CD4-positive, alpha-beta T cell treated with Interleukin-6 for 4 hours (primary cell): ENCODE measurements at regions not wholly inside any gene's neighbourhood (a gene's known extent, or its start where the extent isn't known, plus 50 kb on each side); places are given as distances from the start of the nearest gene placed in this dataset.
"Not testable (repeated sequence)": the region's sequence is repeated elsewhere in the genome, so short reads cannot be mapped to it uniquely, and the experiment has no call there.

Experiments
- DNase-seq: peaks from one replicate; pipeline ENCODE4 v3.0.0-alpha.2; 2020; ENCODE audit warnings: mixed read lengths

DNA sequence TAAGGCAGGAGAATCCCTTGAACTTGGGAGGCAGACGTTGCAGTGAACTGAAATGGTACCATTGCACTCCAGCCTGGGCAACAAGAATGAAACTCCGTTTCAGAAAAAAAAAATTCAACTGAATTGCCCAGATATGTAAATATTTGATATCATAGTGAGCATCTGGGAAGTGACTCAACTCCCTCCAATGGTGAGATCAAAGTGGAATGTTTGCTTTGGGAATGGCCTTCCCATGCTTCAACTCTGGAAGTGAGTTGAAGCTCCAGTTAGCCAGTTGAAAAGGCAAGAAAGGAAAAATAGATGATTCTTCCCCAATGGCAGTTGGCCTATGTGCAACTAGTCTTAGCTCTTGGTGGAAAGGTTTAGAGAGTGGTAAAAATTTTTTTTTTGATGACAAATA is 131.6 kb upstream of the CMC1 start:
- no peak for DNase-seq

DNA sequence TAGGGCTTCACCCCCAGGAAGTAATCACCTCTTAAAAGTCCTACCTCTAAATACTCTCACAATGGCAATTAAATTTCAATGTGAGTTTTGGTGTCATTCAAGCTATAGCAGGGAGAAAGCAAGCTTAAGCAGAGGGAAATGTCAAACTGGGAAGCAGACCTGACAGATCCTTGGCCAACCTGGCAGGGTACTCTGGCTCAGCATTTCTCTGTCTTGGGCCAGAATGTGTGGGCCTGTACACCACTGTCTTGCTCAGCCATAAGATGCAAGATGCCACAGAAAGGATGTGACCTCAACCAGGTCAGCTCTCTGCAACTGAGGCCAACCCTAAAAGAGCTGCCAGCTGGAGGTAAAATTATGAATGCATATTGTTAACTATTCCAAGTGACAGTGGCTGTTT is 130.6 kb upstream of the CMC1 start:
- DNase-seq, result no peak

DNA sequence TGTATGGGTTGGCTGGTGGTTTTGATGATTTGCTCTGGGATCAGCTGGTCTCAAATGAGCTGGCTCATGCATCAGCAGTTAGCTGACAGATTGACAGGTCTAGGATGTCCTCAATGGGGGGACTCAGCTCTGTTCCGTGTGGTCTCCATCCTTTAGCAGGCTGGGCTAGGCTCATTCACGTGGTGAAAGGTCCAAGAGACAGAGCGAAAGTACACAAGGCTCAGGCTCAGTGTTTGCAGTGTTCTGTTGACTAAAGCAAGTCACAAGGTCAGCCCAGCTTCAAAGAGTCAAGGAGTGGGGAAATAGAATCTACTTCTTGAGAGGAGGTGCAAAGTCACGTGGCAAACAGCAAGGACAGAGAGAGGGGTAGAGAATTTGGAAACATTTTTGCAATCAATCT is 126.5 kb upstream of the CMC1 start:
- DNase-seq, result no peak

DNA sequence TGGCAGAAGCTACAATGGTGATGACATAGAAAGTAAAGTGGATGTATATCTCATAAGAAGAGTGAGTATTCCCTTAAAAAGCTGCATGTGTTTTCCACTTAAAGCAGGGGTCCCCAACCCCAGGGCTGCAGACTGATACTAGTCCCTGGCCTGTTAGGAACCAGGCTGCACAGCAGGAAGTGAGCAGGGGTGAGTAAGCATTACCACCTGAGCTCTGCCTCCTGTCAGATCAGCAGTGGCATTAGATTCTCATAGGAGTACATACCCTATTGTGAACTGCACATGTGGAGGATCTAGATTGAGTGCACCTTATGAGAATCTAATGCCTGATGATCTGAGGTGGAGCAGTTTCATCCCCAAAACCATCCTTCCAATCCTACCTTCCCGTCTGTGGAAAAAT is 126.1 kb upstream of the CMC1 start:
- no peak for DNase-seq

DNA sequence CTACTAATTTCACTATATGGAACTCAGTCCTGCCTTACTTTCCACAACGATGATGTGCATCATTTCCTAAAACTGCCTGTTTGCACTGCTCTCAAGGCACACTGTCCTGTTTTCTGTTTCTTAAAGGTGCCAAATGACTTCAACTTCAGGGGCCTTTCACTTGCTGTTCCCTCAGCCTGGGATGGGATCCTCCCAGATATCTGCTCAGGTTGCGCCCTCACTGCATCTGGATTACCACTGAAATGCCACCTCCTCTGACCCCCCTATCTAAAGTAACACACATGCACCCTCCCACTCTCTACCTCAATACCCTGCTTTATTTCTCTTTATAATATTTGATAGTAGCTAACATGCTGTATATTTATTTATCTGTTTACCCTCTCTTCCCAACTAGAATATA is 123.8 kb upstream of the CMC1 start:
- no peak for DNase-seq

DNA sequence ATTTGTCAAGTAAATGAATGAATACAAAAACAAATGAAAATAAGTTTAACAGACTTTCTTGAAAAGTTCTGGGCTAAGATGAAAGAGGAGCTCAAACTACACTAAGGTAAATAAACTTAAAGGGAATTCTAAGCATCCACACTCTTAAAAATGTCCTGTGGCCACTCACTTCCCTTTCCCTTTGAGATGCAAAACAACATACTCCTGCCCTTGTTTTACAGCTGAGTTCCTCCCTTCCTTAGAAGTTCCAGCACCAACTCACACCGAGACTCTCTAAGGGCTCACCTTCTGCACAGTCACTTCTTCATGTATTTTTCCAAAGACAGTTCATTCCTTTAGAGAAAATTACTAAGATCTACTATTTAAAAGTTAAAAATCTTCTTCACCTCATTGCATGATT is 123.3 kb upstream of the CMC1 start:
- DNase-seq, result no peak

DNA sequence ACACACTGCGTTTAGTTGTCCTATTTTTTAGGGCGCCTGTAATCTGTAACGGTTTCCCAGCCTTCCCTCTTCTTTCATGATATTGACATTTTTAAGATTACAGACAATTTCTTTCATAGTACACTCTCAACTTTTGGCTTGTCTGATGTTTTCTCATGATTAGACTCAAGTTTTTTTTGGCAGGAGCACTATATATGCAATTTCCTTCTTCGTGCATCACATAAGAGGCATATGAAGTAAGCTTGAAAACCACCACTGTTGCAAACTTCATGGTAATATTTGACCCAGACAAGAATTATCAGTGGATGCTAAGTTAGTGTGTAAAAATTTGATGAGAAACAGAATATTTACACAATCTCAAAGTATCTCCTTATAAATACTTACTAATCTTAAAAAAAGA is 119.2 kb upstream of the CMC1 start:
- DNase-seq, result no peak

DNA sequence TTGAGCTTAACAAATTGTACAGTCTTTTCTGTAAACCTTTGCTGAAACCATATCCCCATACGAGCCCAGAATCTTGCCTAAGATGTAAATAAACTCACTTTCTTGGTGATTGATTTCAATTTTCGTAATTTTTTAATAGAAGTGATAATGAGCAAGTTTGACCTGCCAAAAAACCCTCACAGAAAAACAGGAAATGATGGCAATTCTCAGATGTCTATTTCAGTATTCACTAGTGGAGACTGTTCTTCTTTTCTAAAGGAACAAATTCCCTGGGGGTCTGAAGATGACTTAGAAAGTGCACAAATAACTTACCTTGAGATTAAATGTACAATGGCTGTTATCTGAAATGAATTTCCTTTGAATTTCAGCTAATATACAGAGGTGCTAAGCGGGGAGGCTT is 116.5 kb upstream of the CMC1 start:
- no peak for DNase-seq

DNA sequence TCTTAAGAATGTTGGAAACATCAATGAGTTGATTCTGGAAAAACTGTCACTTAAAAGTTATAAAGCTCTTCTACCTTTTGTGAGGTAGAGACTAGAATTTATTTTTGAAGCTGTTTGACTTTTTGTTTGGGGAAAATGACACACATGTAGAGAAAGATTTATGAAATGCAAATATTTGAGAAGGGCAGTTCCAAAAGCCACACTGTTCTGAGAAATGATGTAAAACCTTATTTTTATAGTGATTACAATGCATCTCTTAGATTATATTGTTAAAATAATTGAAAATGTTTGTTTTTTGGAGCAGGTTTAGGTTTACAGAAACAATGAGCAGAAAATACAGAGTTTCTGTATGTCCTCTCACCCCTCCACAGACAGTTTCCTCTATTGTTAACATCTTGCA is 116.1 kb upstream of the CMC1 start:
- no peak for DNase-seq

DNA sequence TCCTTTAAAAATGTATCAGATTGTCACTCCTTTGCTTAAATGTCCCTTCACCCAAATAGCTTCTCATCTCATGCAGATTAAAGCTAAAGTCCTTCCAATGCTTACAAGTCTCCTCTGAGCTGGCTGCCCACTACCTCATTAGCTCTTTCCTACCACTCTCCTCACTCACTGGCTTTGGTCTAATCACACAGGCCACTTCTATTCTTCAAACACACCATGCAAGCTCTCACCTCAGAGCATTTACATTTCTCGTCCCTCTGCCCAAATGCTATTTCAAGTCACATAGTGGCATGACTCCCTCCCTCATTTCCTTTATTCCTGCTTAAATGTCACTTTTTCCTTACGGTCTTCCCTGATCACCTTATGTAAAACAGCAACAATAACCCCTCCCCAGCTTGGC is 110.6 kb upstream of the CMC1 start:
- DNase-seq, result no peak

DNA sequence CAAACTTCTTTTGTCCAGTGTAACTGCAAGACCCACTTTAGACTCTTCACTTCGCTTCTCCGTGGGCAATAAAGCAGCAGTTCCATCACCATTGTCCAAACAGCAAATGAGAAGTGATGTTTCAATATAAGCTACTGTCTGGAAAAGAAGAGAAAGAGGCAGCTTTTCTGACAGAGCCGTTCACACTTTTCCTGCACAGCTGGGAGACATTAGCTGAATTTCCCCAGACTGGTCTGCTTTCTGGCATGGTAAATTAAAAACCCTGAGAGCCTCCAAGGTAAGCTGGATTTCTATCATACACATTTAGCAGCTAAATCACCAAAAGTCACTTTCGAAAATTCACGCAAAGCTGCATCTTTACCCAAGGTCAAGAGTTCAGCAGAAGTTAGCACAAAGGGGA is 108.5 kb upstream of the CMC1 start:
- no peak for DNase-seq

DNA sequence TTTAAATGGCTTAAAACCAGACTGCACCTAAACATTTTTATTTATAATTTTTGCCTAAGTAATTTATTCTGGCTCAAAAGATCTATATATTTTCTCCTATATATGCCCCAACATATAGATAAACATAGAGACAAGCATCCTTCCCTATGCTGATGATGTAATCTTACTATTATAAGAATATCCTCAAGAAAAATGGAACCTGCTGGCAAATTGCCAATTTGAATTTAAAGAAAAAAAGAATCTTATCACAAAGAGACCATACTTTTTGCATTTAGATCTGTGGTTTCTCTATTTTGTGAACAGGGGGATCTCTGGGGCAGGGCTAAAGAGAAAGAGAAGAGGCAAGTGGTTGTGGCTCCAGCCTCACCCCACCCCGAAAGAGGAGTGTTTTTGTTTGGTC is 107.2 kb upstream of the CMC1 start:
- DNase-seq, result no peak

DNA sequence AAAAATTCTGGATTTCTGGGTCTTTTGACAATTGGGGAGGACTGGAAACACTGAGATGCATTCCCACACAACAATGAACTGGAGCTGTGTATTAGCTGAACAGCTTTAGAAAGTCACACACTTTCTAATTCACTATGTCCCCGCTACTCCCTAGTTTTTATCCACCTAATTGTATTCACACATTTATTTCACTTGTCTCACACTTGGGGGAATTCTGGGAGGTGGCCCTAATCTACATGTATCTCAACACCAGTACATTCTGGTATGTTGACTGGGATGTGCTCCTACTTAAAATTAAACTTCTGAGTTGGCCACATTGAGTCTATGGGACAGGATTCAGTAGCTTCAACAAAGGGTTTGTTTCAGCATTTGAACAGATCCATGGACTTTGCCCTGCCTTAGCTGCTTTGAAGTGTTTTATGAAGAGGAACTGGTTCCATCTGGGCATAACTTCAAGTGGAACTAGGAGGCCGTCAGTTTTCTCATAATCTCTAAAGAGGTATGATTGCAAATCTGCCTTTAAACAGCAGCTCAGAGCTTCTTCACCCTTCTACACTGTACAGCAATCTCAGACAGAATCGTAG is 106.5 kb upstream of the CMC1 start:
- DNase-seq, result no peak

DNA sequence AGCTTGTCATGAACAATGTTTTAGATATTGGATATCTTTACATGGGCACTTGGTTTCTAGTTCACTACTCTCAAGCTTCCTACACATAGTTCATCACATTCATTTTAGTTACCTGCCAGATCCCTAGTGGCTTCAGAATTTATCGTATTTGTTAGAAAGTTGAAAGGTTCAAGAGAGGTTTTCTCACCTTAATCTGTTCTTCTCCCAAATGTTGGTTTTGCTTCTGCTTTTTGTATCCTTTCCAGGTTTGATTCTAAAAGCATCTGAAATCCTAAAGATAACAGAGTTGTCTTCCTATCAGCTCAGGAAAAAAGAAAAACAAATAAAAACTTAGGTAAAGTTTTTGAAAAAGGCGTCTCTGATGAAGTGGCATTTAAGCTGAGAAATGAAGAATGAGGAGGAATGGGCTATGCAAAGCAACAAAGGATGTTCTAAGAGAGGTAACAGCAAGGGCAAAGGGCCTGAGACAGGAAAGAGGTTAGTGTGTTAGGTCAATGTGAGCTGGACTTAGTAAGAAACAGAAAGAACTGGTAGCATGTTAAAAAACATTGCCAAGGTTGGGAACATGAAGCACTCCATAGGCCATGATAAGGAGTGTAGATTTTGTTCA is 104.7 kb upstream of the CMC1 start:
- no peak for DNase-seq

DNA sequence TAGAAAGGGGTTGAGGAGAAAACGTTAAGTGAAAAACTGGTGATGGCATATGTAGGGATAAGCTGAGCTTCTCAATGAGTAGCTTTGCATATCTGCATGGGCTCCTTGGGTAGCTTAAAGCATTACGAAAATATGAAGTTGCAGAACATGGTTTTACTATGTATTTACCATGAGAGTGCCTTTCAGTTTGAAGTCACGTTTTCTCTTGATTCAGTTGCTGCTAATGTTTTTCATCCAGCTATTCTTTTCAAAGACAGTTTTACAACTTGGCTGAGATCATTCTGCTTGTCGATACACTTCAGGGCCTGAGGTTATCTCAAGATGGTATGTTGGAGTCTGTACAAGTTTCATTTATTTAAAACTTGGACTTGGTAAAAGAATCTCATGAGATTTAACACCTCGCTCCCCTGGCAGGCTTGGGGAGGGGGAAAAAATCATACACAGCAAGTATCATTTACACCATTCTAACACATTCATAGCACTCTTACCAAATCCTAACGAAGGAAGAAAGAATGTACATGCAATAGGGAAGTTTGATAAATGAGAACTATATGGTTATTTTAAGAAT is 103.3 kb upstream of the CMC1 start:
- DNase-seq, result no peak

DNA sequence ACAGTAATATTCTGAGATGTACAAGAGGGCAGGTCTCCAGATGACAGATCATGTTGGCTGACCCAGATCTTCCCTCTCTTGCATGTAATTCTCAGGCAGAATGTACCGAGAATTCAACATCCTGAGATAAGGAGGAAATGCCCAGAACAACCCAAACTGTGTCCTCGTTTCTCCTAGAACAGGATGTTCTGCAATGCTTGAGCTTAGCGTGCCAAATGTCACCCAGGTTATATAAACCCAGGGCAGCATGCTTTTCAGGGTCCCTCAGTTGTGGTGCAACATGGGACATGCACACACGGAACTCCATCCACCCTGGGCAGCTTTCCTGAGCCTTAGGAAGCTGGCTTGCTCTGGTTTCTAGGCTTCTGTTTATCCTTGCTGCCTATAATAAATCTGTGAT is 102.1 kb upstream of the CMC1 start:
- DNase-seq, result no peak

DNA sequence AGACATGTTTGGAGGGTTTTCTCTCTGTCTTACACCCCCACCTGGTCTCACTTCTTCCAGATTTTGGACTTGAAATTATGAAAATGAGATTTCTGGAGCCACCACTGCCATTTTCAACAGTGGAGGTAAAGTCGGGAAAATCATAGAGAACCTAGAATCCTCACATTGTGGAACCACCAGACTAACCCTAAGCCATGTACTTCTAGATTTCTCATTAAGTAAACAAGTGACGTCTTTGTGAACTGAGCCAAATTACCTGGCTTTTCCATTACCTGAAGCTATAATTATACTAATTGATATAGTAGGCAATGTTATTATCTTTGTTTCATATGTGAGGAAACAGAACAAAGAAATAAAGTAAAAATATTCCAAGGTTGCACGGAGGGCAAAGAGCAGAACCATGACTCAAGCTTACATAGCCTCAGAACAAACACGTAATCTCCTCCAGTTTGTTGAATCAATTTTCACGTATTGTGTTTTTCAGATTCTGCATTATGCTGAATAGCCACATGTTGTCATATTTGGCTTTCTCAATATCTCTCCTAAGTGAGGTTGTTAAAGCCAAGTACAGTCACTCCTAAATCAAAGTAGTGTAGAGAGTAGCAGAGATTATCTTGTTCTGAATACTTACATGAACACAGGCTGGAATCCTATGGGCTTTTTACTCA is 101.3 kb upstream of the CMC1 start:
- no peak for DNase-seq

DNA sequence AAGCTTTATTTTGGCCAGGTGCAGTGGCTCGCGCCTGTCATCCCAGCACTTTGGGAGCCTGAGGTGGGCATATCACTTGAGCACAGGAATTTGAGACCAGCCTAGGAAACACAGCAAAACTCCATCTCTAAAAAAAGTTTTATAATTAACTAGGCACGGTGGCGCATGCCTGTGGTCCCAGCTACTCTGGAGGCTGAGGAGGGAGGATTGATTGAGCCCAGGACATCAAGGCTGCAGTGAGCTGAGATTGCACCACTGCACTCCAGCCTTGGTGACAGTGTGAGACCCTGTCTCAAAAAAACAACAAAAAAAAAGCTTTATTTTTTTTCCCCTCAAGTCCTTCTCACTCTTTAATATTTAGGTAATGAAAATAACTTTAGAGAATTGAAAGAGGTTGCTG is 100.8 kb upstream of the CMC1 start:
- no peak for DNase-seq

DNA sequence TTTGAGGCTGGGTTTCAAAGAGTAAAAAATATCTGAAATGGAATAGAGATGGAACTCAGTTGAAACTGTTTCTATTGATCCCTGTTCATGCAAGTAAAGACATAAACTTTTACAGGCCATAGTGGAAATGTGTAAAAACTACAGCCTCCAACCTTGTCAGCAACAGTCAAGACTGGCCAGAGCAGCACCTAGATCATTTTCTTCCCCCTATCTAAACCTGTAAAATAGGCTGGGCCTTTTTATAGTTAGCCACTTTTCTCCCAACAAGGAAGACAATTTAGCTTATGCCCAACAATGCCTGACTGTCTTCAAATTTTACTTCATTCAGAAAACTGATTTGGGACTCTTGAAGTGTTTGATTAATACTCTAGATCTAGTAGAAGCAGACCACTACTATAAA is 91.5 kb upstream of the CMC1 start:
- no peak for DNase-seq

DNA sequence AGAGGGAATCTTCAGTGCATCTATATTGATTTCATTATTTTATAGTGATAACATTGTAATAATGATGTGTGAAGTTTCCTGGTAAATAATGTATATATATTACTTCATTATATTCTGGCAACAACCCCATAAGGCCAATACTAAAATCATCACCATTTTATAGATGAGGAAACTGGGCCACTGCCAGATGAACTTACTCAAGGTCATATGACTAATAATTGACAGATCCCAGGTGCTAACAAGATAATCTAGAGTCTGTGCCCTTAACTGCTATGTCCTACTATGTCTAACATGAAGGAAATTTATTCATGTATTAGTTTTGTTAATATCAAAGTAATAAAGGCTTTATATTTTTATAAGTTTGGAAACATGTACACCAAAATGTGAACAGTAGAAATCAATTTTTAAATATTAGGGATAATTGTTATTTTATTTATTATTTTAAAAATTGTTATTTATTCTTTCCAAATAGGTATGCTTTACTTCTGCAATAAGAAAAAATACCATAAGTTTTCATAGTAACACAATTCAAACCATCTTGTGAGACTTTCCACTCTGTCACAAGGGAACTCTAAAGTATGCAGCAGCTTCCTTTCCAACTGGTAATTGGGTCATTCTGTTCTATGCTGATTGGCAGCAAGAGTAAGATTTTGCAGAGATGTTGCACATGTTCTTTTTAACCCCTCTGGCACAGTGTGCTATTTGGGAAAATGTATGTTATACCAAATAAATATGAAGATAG is 90.8 kb upstream of the CMC1 start:
- no peak for DNase-seq

DNA sequence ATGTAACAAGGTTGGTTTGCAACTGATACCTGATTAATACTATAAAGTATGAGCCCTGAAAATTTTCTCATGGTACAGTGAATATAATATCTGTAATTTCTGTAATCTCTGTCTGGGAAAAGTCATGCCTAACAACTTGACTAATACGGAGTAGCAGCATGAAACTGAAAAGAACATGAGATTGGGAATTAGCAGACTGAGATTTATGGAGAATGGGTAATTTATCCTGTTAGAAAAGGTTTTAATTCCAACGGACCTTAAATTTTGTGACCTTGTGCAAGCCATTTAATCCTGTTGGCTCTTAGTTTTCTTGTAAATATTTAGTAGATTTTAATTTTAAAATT is 90.2 kb upstream of the CMC1 start:
- DNase-seq, result no peak

DNA sequence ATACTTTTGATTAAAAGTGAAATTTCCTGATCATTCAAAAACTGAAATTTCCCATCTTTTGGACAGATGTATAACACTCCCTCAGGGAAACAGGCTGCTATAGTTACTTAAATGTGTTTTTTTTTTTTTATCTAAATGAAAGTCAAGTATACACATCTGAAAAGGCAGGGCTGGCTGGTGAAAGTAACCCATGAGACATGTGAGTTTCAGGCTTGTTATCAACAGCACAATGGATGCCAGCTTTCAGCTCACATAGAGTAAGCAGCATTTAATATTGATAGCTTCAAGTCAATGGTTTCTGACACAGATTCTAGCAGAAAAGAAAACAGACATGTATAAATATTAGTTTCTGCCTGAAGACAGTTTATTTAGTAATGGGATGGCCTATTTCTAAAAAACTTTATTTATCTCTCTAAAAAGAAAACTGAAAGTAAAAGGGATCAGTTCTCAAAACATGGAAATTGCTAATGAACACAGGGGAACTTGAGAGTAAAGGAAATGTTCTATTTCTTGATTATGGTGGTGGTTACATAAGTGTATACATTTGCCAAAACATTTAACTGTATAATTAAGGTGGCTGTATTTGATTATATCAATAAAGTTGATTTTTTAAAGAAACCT is 89.7 kb upstream of the CMC1 start:
- DNase-seq, result no peak

DNA sequence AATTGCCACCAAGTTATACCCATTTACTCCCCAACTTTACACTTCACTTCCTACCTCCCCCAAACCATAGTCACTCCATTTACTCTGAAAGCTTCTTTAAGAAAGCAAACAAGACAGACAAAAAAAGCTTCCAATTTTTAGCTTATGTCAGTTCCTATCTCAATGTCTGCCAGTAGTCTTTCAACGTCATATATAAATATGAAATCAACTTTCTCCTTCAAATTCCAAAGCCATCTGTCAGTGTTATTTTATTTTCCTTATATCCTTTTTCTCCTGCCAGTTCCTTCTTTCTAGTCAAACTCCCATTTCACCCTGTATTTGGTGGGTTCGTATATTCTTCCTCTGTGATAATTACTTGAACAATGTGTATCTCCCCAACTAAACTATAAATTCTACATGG is 85.8 kb upstream of the CMC1 start:
- DNase-seq, result no peak

DNA sequence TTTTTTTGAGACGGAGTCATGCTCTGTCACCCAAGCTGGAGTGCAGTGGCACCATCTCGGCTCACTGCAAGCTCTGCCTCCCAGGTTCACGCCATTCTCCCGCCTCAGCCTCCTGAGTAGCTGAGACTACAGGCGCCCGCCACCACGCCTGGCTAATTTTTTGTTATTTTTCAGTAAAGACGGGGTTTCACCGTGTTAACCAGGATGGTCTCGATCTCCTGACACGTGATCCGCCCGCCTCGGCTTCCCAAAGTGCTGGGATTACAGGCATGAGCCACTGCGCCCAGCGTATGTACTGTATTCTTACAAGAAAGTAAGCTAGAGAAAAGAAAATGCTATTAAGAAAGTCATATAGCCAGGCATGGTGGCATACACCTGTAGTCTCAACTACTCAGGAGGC is 84.8 kb upstream of the CMC1 start:
- DNase-seq, result not testable (repeated sequence)
